ENCODE measurements at regions not wholly inside any gene's neighbourhood (a gene's known extent, or its start where the extent isn't known, plus 50 kb on each side); places are given as distances from the start of the nearest gene placed in this dataset.

DNA sequence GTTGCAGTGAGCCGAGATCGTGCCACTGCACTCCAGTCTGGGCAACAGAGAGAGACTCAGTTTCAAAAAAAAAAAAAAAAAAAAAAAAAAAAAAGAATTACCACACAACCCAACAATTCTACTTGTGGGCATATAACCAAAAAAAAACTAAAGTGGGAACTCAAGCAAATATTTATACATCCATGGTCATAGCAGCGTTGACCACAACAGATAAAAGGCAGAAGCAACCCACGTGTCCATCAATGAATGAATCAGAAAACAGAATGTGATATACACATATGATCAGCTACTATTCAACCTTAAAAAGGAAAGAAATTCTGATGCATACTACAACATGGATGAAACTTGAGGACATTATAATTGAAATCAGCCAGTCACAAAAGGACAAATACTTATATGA is 179.3 kb upstream of the NEBL start:
- DNase-seq, result no peak

GRCh38 chr10:21075880-21076279 is 178.8 kb upstream of the NEBL start:
- no peak for DNase-seq

DNA sequence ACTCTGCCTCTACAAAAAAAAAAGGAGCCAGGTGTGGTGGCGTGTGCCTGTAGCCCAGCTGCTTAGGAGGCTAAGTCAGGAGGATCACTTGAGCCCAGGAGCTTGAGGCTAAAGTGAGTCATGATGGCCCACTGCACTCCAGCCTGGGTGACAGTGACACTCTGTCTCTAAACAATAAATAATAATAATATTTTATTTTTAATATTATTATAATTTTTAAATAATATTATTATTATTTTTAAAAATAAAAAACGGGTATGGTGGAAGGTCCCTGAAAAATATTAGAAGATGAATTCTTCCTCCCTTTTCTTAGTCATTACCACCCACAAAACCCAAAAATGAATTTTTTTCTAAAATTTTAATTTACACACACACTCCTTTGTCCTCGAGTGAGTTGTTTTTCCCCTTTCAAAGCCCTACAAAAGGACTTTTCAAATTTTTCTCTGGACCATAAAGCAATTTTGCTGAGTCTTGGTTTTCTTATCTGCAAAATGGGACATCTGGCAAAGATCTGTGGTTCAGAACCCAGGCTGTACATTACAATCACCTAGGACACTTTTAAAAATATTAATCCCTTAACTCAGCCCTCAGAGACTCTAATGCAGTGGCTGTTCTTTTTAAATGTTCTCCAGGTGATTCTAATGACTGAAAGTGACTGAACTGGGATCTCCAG is 174.0 kb upstream of the NEBL start:
- no peak for DNase-seq

- peak; percentile 88 for DNase-seq
These were observed 173.0 kb upstream of the NEBL start for GRCh38 chr10:21069929-21070700.

- no peak for DNase-seq
These were observed 172.2 kb upstream of the NEBL start for GRCh38 chr10:21069278-21069677.

DNA sequence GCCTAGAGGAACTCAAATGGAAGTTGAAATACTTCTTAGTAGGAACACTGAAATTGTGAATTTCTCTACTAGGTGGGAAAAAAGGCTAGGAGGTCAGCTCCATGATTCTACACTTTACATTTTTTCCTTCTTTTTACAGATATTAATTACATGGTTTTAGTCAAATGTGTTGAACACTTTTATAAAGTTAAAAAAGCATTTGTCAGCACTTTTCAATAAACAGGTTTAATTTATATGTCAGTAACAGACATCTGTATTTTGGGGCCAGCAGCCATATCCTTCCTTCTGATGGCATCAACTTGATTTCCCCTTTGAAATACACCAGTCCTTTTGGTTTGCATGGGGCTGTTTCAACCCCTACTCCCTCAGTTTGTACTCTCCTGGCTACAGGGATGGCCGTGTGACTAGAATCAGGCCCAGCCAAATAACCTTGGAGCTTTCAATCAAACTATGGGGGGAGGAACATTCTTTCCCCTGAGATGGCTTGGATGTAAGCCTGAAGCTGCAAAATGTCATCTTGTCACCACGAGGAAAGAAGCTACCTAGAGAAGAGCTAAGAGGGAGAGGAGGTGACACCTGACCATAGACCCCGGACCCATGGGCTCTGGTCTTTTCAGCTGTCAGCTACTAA is 171.0 kb upstream of the NEBL start:
- DNase-seq, result no peak

GRCh38 chr10:21065621-21066248 is 168.6 kb upstream of the NEBL start:
- DNase-seq, result no peak

DNA sequence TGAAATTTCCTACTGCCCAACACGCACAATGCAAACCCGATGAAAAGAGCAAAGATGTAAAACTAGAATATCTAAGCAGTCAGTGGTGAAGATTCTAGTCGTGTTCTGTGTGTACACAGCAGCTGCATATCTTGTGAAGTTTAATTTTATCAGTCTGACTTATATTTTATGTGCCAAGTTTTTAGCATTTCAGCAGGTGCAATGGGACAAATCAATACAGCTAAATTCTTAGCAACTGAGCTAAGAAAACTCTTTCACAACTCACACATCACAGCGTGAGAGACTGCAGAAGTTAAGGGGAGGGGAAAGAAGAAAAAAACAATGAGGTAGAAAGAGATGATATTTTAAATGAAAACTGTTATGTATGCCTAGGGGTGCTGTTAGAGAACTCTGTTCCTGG is 164.9 kb upstream of the NEBL start:
- no peak for DNase-seq

DNA sequence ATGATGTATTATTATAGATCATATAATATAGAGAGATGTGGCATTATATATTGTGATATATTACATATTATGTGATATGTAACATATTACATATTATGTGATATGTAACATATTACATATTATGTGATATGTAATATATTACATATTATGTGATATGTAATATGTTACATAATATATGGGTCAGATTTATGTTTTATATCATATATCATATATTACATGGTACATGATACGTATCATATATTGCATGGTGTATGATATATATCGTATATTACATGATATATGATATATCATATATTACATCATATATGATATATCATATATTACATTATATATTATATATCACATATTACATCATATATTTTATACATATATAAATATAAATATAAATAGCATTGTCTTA is 164.1 kb upstream of the NEBL start:
- DNase-seq, result no peak

- no peak for DNase-seq
These were observed 163.5 kb upstream of the NEBL start for GRCh38 chr10:21060626-21061025.

- no peak for DNase-seq
These were observed 160.9 kb upstream of the NEBL start for GRCh38 chr10:21057989-21058388.

GRCh38 chr10:21057436-21057835 is 160.3 kb upstream of the NEBL start:
- DNase-seq, result no peak

- DNase-seq, result no peak
These were observed 159.3 kb upstream of the NEBL start for GRCh38 chr10:21056461-21056860.

- no peak for DNase-seq
These were observed 158.4 kb upstream of the NEBL start for GRCh38 chr10:21055339-21056135.

DNA sequence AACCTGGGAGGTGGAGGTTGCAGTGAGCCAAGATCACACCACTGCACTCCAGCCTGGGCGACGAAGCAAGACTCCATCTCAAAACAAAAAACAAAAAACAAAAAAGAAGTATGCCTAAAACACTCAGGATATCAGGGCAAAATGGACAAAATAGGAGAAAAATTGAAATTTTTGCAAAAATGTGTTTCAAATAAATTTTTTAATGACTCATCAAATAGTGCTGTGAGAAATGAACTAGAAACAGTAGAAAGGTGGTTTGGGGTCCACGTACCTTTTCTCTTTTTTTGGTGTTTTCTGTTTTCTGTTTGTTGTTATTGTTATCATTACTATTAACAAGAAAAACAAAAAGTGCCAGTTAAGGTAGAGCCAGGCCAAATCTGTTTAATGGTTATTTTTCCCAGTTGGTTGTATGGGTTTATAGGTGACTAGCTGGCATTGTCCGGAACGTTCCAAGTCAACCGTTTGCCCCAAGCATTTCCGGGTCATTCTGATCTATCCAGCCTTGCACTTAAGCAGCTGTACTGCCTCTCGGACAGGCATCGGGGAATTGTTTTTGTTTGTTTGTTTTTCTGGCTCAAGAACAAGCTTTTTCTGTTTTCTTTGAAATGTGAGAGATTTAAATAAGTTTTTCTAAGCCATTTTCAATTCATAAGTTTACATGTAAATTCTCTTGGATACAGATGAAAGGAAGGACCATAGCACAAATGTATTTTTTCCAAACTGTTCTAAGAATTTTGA is 157.0 kb upstream of the NEBL start:
- DNase-seq, result no peak

DNA sequence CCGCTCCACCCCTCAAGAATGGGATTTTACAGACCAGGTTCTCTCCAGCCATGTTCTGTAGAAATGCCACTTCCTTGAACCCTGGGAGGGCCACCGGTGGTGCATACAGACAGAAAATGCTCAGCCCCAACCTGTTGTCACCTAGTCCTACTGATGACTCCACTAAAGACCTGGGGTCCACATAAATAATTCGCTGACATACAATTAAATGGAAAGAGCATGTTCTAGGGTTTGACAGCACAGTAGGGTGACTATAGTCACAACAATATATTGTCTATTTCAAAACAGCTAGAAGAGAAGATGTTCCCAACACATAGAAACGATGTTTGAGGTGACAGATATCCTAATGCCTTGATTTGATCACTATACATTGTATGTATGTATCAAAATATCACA is 155.6 kb upstream of the NEBL start:
- no peak for DNase-seq

GRCh38 chr10:21052072-21052708 is 155.1 kb upstream of the NEBL start:
- DNase-seq, result no peak

- DNase-seq, result no peak
These were observed 152.4 kb upstream of the NEBL start for GRCh38 chr10:21049482-21049881.

- DNase-seq, result peak; percentile 68
These were observed 151.0 kb upstream of the NEBL start for GRCh38 chr10:21048068-21048467.

DNA sequence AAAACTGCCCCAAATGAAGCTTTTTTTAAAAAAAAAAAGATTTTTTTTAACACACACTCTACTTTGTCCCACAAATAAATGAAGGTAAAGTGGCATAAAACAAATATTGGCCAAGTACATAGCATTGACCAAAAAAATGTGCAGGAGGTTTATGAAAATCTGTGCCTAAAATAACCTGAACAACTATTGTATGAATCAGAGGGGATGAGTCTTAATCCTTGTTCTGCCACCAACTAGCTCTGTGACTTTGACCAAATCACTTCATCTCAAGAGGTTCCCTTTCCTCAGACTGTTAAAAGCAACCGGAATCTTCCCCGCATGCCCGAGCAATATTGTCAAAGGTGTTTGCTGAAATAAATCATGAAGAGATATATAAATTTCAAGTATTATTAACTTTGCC is 150.4 kb upstream of the NEBL start:
- DNase-seq, result no peak

GRCh38 chr10:21047096-21047495 is 150.0 kb upstream of the NEBL start:
- DNase-seq, result no peak

DNA sequence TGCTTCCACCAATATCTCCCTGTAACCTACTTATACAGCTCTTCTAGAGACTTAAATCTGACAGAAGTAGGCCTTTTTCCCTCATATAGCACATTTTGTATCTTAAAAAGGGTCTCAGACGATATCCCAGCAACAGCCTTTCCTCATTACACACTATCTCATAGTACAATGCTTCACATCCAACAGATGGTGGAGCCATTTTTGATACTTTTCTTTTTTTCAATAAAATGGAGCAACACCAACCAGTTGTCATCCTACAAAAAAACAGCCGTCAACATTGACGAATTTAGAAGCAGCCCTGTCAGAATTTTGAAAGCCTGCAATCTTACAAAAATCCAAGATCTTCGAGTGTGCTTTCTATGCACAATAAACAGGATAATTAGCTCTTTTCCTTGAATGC is 145.9 kb upstream of the NEBL start:
- no peak for DNase-seq

All from NCI-H2227 treated with DMSO at 0.1 percent for 48 hours (cell line).